Natural killer cell (primary cell): ENCODE measurements at regions not wholly inside any gene's neighbourhood (a gene's known extent, or its start where the extent isn't known, plus 50 kb on each side); places are given as distances from the start of the nearest gene placed in this dataset.

ENCODE experiments used
- ATAC-seq, 3 donors: fragments of 150-1000 bp in 2 of 3; fragments of 200-7000 bp in 1 of 3; cut with Tn5 transposase; 1 replicate in 1 of 3; 2 replicates in 2 of 3; pipeline ENCODE4 v1.10.0; 2021; ENCODE audit warnings: mild to moderate bottlenecking in 2 of 3, moderate library complexity in 2 of 3
- DNase-seq, 2 donors: peaks; one replicate each; pipeline versions ENCODE4 v3.0.0 to v3.0.0-alpha.2; 2013 to 2021; ENCODE audit warnings: mixed read lengths in 1 of 2
- H3K27ac ChIP-seq: one replicate; pipeline ENCODE4 v1.5.1; 2013; ENCODE audit warnings: mild to moderate bottlenecking, low read length
- H3K27me3 ChIP-seq: one replicate; pipeline ENCODE4 v1.6.1; 2013; ENCODE audit warnings: low read length; ENCODE audit not compliant: control insufficient read depth, insufficient read depth
- H3K36me3 ChIP-seq: one replicate; pipeline ENCODE4 v1.6.1; 2013; ENCODE audit warnings: low read length; ENCODE audit not compliant: control insufficient read depth, insufficient read depth
- H3K4me1 ChIP-seq: one replicate; pipeline ENCODE4 v1.6.1; 2013; ENCODE audit warnings: low read length; ENCODE audit not compliant: control insufficient read depth, insufficient read depth
- H3K4me3 ChIP-seq: one replicate; pipeline ENCODE4 v1.5.1; 2013; ENCODE audit warnings: low read length
- H3K9me3 ChIP-seq: one replicate; pipeline ENCODE4 v1.6.1; 2013; ENCODE audit warnings: low read length; ENCODE audit not compliant: control insufficient read depth, insufficient read depth
- H3K27ac Mint-ChIP-seq, 2 donors: one replicate each; pipeline ENCODE4 v1.8.0; 2022; ENCODE audit warnings: mild to moderate bottlenecking in 2 of 2, mixed read lengths in 2 of 2, moderate library complexity in 1 of 2
- H3K27me3 Mint-ChIP-seq, 2 donors: one replicate each; pipeline ENCODE4 v1.8.0; 2022; ENCODE audit warnings: low read depth in 2 of 2, mixed read lengths in 2 of 2
- H3K36me3 Mint-ChIP-seq: one replicate; pipeline ENCODE4 v1.8.0; 2022; ENCODE audit warnings: mixed read lengths
- H3K4me1 Mint-ChIP-seq, 2 donors: one replicate each; pipeline ENCODE4 v1.8.0; 2022; ENCODE audit warnings: mixed read lengths in 2 of 2
- H3K4me3 Mint-ChIP-seq: one replicate; pipeline ENCODE4 v1.8.0; 2022; ENCODE audit warnings: mild to moderate bottlenecking, moderate library complexity, mixed read lengths
- H3K9me3 Mint-ChIP-seq, 2 donors: one replicate each; pipeline ENCODE4 v1.8.0; 2022; ENCODE audit warnings: mixed read lengths in 2 of 2
- CTCF ChIP-seq: fragments of 200-600 bp; IDR thresholded peaks from one replicate; pipeline ENCODE4 v1.8.0; 2022; ENCODE audit warnings: antibody characterized with exemption
- WGBS: methylation state at CpG from one replicate; pipeline ENCODE4 v1.1.7; 2013; ENCODE audit warnings: missing lambda C conversion rate; ENCODE audit not compliant: insufficient coverage; 5-methylcytosine and 5-hydroxymethylcytosine counted together
- intact Hi-C: fragments of 100-400 bp; cut with micrococcal nuclease; formaldehyde crosslinking; loops from one replicate; pipeline ENCODE4 v1.14.2; 2022

- H3K27ac Mint-ChIP-seq: no peak overlapping the region
- 96% methylated on average over 7 of the region's 7 CpGs for WGBS
- Histone ChIP-seq H3K4me1 (no peaks in the 10 kb centered on the region), H3K4me3 (no peak overlapping the region), H3K9me3 (no peaks in the 10 kb centered on the region), H3K27me3 (no peaks in the 10 kb centered on the region), H3K27ac (no peak overlapping the region), H3K36me3 (no peaks in the 10 kb centered on the region)
- no peaks in the 10 kb centered on the region for H3K27me3 Mint-ChIP-seq
- H3K9me3 Mint-ChIP-seq: no peaks in the 10 kb centered on the region
- no peaks in the 10 kb centered on the region for H3K36me3 Mint-ChIP-seq
- TF ChIP-seq CTCF: no peak
- DNase-seq (no peak), ATAC-seq (no peak)
- intact Hi-C loops: no loop called here
- H3K4me1 Mint-ChIP-seq: no peaks in the 10 kb centered on the region
- H3K4me3 Mint-ChIP-seq: no peak overlapping the region
These were observed 89.1 kb upstream of the TSPAN5 start for GRCh38 chr4:98747393-98748091.

- no peaks in the 10 kb centered on the region for H3K4me1 ChIP-seq
- H3K9me3 ChIP-seq: no peaks in the 10 kb centered on the region
- H3K36me3 ChIP-seq: no peaks in the 10 kb centered on the region
- Mint-ChIP-seq H3K4me3 (no peak overlapping the region), H3K36me3 (no peaks in the 10 kb centered on the region), H3K4me1 (no peaks in the 10 kb centered on the region), H3K27ac (no peak overlapping the region), H3K9me3 (no peaks in the 10 kb centered on the region), H3K27me3 (no peaks in the 10 kb centered on the region)
- ATAC-seq: no peak
- H3K27me3 ChIP-seq: no peaks in the 10 kb centered on the region
- 96% methylated on average over 4 of the region's 4 CpGs for WGBS
- H3K27ac ChIP-seq: no peak overlapping the region
- no peak overlapping the region for H3K4me3 ChIP-seq
- no peak for TF ChIP-seq CTCF
- no peak for DNase-seq
- intact Hi-C loops: no loop called here
These were observed 88.5 kb upstream of the TSPAN5 start for GRCh38 chr4:98746936-98747335.

GRCh38 chr4:98746530-98746929 lies 88.1 kb upstream of the TSPAN5 start:
- Mint-ChIP-seq H3K27me3 (no peaks in the 10 kb centered on the region), H3K36me3 (no peaks in the 10 kb centered on the region)

More at GRCh38 chr4:98746530-98746929, 88.1 kb upstream of the TSPAN5 start:
- Histone ChIP-seq H3K9me3 (no peaks in the 10 kb centered on the region), H3K4me3 (no peak overlapping the region), H3K27me3 (no peaks in the 10 kb centered on the region), H3K4me1 (no peaks in the 10 kb centered on the region), H3K27ac (no peak overlapping the region), H3K36me3 (no peaks in the 10 kb centered on the region)
- intact Hi-C loops: no loop called here
- Mint-ChIP-seq H3K9me3 (no peaks in the 10 kb centered on the region), H3K4me3 (no peak overlapping the region), H3K4me1 (no peaks in the 10 kb centered on the region), H3K27ac (no peak overlapping the region)
- DNase-seq (no peak), ATAC-seq (no peak)
- WGBS: no CpG with 5 or more reads among the region's 1 CpG
- no peak for TF ChIP-seq CTCF
